Thyroid gland (tissue), 4 donors: ENCODE measurements at regions not wholly inside any gene's neighbourhood (a gene's known extent, or its start where the extent isn't known, plus 50 kb on each side); places are given as distances from the start of the nearest gene placed in this dataset.

Experiments used
- POLR2A ChIP-seq, 2 donors: fragments of 450-650 bp; IDR thresholded peaks; one replicate each; pipeline ENCODE4 v1.6.1; 2017; ENCODE audit warnings: antibody characterized with exemption in 2 of 2, mild to moderate bottlenecking in 2 of 2, moderate library complexity in 1 of 2
- TF ChIP-seq, protein P1 (sequence below), 6 experiments: fragments of 200-600 bp in 3 of 6; fragments of 450-650 bp in 3 of 6; sonication (generic) in 3 of 6; IDR thresholded peaks; one replicate each; pipeline ENCODE4 v1.5.1; 2016 to 2019; ENCODE audit warnings: antibody characterized with exemption in 6 of 6, mild to moderate bottlenecking in 2 of 6, inconsistent platforms in 1 of 6, moderate library complexity in 1 of 6

GRCh38 chr3:162368417-162368816, 871.8 kb downstream of the OTOL1 start:
- TF ChIP-seq, protein P1, sequence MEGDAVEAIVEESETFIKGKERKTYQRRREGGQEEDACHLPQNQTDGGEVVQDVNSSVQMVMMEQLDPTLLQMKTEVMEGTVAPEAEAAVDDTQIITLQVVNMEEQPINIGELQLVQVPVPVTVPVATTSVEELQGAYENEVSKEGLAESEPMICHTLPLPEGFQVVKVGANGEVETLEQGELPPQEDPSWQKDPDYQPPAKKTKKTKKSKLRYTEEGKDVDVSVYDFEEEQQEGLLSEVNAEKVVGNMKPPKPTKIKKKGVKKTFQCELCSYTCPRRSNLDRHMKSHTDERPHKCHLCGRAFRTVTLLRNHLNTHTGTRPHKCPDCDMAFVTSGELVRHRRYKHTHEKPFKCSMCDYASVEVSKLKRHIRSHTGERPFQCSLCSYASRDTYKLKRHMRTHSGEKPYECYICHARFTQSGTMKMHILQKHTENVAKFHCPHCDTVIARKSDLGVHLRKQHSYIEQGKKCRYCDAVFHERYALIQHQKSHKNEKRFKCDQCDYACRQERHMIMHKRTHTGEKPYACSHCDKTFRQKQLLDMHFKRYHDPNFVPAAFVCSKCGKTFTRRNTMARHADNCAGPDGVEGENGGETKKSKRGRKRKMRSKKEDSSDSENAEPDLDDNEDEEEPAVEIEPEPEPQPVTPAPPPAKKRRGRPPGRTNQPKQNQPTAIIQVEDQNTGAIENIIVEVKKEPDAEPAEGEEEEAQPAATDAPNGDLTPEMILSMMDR (IDR thresholded peaks at IDR 0.05), result no peak
- no peak for TF ChIP-seq POLR2A (IDR thresholded peaks at IDR 0.05)
